H1 (cell line): ENCODE measurements at regions not wholly inside any gene's neighbourhood (a gene's known extent, or its start where the extent isn't known, plus 50 kb on each side); places are given as distances from the start of the nearest gene placed in this dataset.
A peak's percentile ranks its signal among the peaks of the same experiment; 100 is the strongest.
"Not testable (repeated sequence)": the region's sequence is repeated elsewhere in the genome, so short reads cannot be mapped to it uniquely, and the experiment has no call there.

ENCODE experiments used
- CTCF ChIA-PET: fragments of 300-600 bp; sonication (Branson Sonifier 250); formaldehyde crosslinking; loops from one replicate; lab custom pipeline; 2021; ENCODE audit not compliant: partially characterized antibody; lab: Charles Lee
- POLR2A ChIA-PET: fragments of 300-600 bp; sonication (Branson Sonifier 250); formaldehyde crosslinking; loops from one replicate; lab custom pipeline; 2021; ENCODE audit warnings: inconsistent platforms; ENCODE audit not compliant: partially characterized antibody; lab: Charles Lee
- DNase-seq, 2 experiments: peaks; one replicate each; pipeline versions ENCODE4 v3.0.0 to v3.0.0-alpha.2; 2010 to 2022; ENCODE audit warnings: low spot score in 2 of 2, low read depth in 1 of 2, mixed read lengths in 1 of 2
- FAIRE-seq: peaks from 2 replicates; lab custom pipeline; 2011; peaks lifted over from hg19 to GRCh38; lab: Jason Lieb, UNC
- H2AFZ ChIP-seq: 2 replicates; pipeline ENCODE4 v1.8.1; 2012; ENCODE audit warnings: low read length, inconsistent platforms
- H2AK5ac ChIP-seq: 2 replicates; pipeline ENCODE4 v1.6.1; 2013; ENCODE audit warnings: low read depth, low read length
- H2BK120ac ChIP-seq: replicated peaks from 2 replicates; pipeline ENCODE3; 2013; ENCODE audit warnings: low read depth, low read length, inconsistent platforms
- H2BK12ac ChIP-seq: 2 replicates; pipeline ENCODE4 v1.6.1; 2013; ENCODE audit warnings: low read depth, low read length
- H2BK15ac ChIP-seq: 2 replicates; pipeline ENCODE4 v1.6.1; 2013; ENCODE audit warnings: low read length
- H2BK20ac ChIP-seq: 2 replicates; pipeline ENCODE4 v1.6.1; 2013; ENCODE audit warnings: low read length
- H2BK5ac ChIP-seq: 2 replicates; pipeline ENCODE4 v1.6.1; 2013; ENCODE audit warnings: low read depth, low read length
- H3K14ac ChIP-seq: 2 replicates; pipeline ENCODE4 v1.6.1; 2013; ENCODE audit warnings: inconsistent platforms; ENCODE audit not compliant: insufficient read length
- H3K18ac ChIP-seq: 2 replicates; pipeline ENCODE4 v1.6.1; 2013; ENCODE audit warnings: low read length; ENCODE audit errors: extremely low read depth
- H3K23ac ChIP-seq: 2 replicates; pipeline ENCODE4 v1.6.1; 2013; ENCODE audit warnings: inconsistent platforms; ENCODE audit not compliant: insufficient read length
- H3K23me2 ChIP-seq: 2 replicates; pipeline ENCODE4 v1.6.1; 2013; ENCODE audit warnings: low read depth, low read length
- H3K27ac ChIP-seq: 2 replicates; pipeline ENCODE4 v1.6.1; 2011; ENCODE audit warnings: low read depth, low read length, inconsistent platforms
- H3K27me3 ChIP-seq, 4 experiments: replicated peaks in 1 of 4; 1 replicate in 1 of 4; 2 replicates in 3 of 4; pipeline versions ENCODE4 v1.6.1 to v1.8.1; 2011 to 2013; ENCODE audit warnings: low read length in 3 of 4, mild to moderate bottlenecking in 3 of 4, inconsistent platforms in 2 of 4, mixed read lengths in 2 of 4, moderate library complexity in 1 of 4; ENCODE audit not compliant: control insufficient read depth in 3 of 4, insufficient read depth in 3 of 4; ENCODE audit errors: extremely low read depth in 1 of 4
- H3K36me3 ChIP-seq, 4 experiments: 2 replicates each; pipeline versions ENCODE4 v1.6.1 to v1.8.1; 2011 to 2013; ENCODE audit warnings: mild to moderate bottlenecking in 4 of 4, low read length in 3 of 4, moderate library complexity in 2 of 4, control low read depth in 1 of 4, inconsistent platforms in 1 of 4; ENCODE audit not compliant: insufficient read depth in 4 of 4, control insufficient read depth in 2 of 4
- H3K4ac ChIP-seq: replicated peaks from 2 replicates; pipeline ENCODE3; 2013; ENCODE audit warnings: low read length, low read depth, mixed read lengths, inconsistent platforms; ENCODE audit not compliant: insufficient read length
- H3K4me1 ChIP-seq, 4 experiments: replicated peaks in 1 of 4; 1 replicate in 1 of 4; 2 replicates in 3 of 4; pipeline versions ENCODE4 v1.6.1 to v1.8.1; 2011 to 2013; ENCODE audit warnings: low read length in 3 of 4, inconsistent platforms in 2 of 4, mixed read lengths in 1 of 4; ENCODE audit not compliant: insufficient read depth in 4 of 4, control insufficient read depth in 3 of 4
- H3K4me2 ChIP-seq, 2 experiments: 2 replicates each; pipeline versions ENCODE4 v1.6.1 to v1.8.1; 2011 to 2013; ENCODE audit warnings: low read depth in 2 of 2, low read length in 2 of 2, control low read depth in 1 of 2, inconsistent platforms in 1 of 2, mild to moderate bottlenecking in 1 of 2; ENCODE audit not compliant: insufficient read depth in 1 of 2
- H3K4me3 ChIP-seq, 4 experiments: fragments of 200-600, 300-600 bp in 1 of 4; sonication (generic), shearing (Covaris generic), sonication (Bioruptor Twin) in 1 of 4; 2 replicates each; pipeline versions ENCODE4 v1.5.1 to v1.8.1; 2011 to 2016; ENCODE audit warnings: low read length in 4 of 4, low read depth in 3 of 4, control low read depth in 2 of 4, inconsistent platforms in 2 of 4, mild to moderate bottlenecking in 2 of 4, mixed read lengths in 1 of 4, moderate library complexity in 1 of 4; ENCODE audit not compliant: insufficient read depth in 2 of 4; ENCODE audit errors: extremely low read depth in 1 of 4
- H3K56ac ChIP-seq: replicated peaks from 2 replicates; pipeline ENCODE3; 2013; ENCODE audit warnings: low read depth, mild to moderate bottlenecking, mixed read lengths, low read length, inconsistent platforms; ENCODE audit not compliant: insufficient read length
- H3K79me1 ChIP-seq: 2 replicates; pipeline ENCODE4 v1.6.1; 2013; ENCODE audit warnings: low read depth, low read length, control low read depth
- H3K79me2 ChIP-seq, 2 experiments: 2 replicates each; pipeline versions ENCODE4 v1.6.1 to v1.8.1; 2012 to 2013; ENCODE audit warnings: low read length in 2 of 2, mild to moderate bottlenecking in 2 of 2, inconsistent platforms in 1 of 2; ENCODE audit not compliant: insufficient read depth in 2 of 2, control insufficient read depth in 1 of 2
- H3K9ac ChIP-seq, 4 experiments: replicated peaks in 1 of 4; 1 replicate in 1 of 4; 2 replicates in 3 of 4; pipeline versions ENCODE4 v1.6.1 to v1.8.1; 2011 to 2013; ENCODE audit warnings: low read depth in 3 of 4, low read length in 3 of 4, control low read depth in 2 of 4, mild to moderate bottlenecking in 2 of 4, moderate library complexity in 2 of 4, inconsistent platforms in 1 of 4; ENCODE audit errors: extremely low read depth in 1 of 4
- H3K9me3 ChIP-seq, 2 experiments: 2 replicates each; pipeline versions ENCODE4 v1.6.1 to v1.8.1; 2012 to 2013; ENCODE audit warnings: mild to moderate bottlenecking in 2 of 2, moderate library complexity in 2 of 2, control low read depth in 1 of 2, inconsistent platforms in 1 of 2, low read depth in 1 of 2, low read length in 1 of 2, mixed read lengths in 1 of 2; ENCODE audit not compliant: insufficient read depth in 2 of 2
- H4K20me1 ChIP-seq, 2 experiments: replicated peaks in 1 of 2; 2 replicates each; pipeline versions ENCODE3 to v1.8.1; 2011 to 2013; ENCODE audit warnings: inconsistent platforms in 2 of 2, low read length in 2 of 2, mild to moderate bottlenecking in 1 of 2; ENCODE audit not compliant: insufficient read depth in 2 of 2, control insufficient read depth in 1 of 2
- H4K5ac ChIP-seq: 2 replicates; pipeline ENCODE4 v1.6.1; 2013; ENCODE audit warnings: low read length, low read depth, mixed read lengths, inconsistent platforms; ENCODE audit not compliant: insufficient read length
- H4K8ac ChIP-seq: 2 replicates; pipeline ENCODE4 v1.8.0; 2013; ENCODE audit warnings: mild to moderate bottlenecking, moderate library complexity, low read length, inconsistent platforms; ENCODE audit not compliant: insufficient read depth; ENCODE audit errors: extremely low read depth
- H4K91ac ChIP-seq: replicated peaks from 2 replicates; pipeline ENCODE3; 2013; ENCODE audit warnings: low read length, mixed read lengths, inconsistent platforms; ENCODE audit not compliant: insufficient read length
- CHD2 ChIP-seq: IDR thresholded peaks from 2 replicates; pipeline ENCODE4 v1.6.1; 2012; ENCODE audit warnings: low read length, improper control_type of control experiment
- RBBP5 ChIP-seq: IDR thresholded peaks from 2 replicates; pipeline ENCODE4 v1.7.1; 2012; ENCODE audit warnings: low read depth, mild to moderate bottlenecking, inconsistent platforms, low read length, moderate library complexity, borderline replicate concordance
- SRF ChIP-seq: IDR thresholded peaks from 2 replicates; pipeline ENCODE4 v1.6.1; 2011; ENCODE audit warnings: mild to moderate bottlenecking, low read depth, low read length, moderate library complexity
- USF2 ChIP-seq: IDR thresholded peaks from 2 replicates; pipeline ENCODE4 v1.6.1; 2011; ENCODE audit warnings: low read length, improper control_type of control experiment
- WGBS, 2 experiments: shearing (Covaris generic) in 1 of 2; methylation state at CpG; one replicate each; pipeline versions ENCODE4 v1.1.6 to v1.1.7; 2013 to 2015; ENCODE audit warnings: low lambda C conversion rate in 2 of 2, mixed read lengths in 2 of 2, inconsistent platforms in 1 of 2, low coverage in 1 of 2, missing lambda C conversion rate in 1 of 2; ENCODE audit not compliant: insufficient replicate concordance in 2 of 2, insufficient coverage in 1 of 2, insufficient read length in 1 of 2; ENCODE audit errors: extremely low coverage in 1 of 2, missing lambda C conversion rate in 1 of 2; 5-methylcytosine and 5-hydroxymethylcytosine counted together

GRCh38 chr5:107736638-107737037 lies 65.9 kb upstream of the EFNA5 start (continued):
- TF ChIP-seq USF2 (no peak), SRF (no peak), RBBP5 (no peak), CHD2 (no peak)

GRCh38 chr5:107736089-107736488 lies 65.4 kb upstream of the EFNA5 start:
- H3K9ac ChIP-seq, H2BK5ac ChIP-seq, H3K4me3 ChIP-seq, H3K14ac ChIP-seq, DNase-seq, H3K9me3 ChIP-seq, H2BK20ac ChIP-seq, H4K5ac ChIP-seq, H3K23me2 ChIP-seq, H4K91ac ChIP-seq, H3K36me3 ChIP-seq, CTCF ChIA-PET, H2BK120ac ChIP-seq, POLR2A ChIA-PET, H3K4me1 ChIP-seq, H3K18ac ChIP-seq, H3K27me3 ChIP-seq, H2BK15ac ChIP-seq, H4K8ac ChIP-seq, H2BK12ac ChIP-seq, H3K4ac ChIP-seq, H3K79me2 ChIP-seq, H3K56ac ChIP-seq, H3K79me1 ChIP-seq, H2AK5ac ChIP-seq, H3K23ac ChIP-seq, H3K4me2 ChIP-seq, H3K27ac ChIP-seq, H4K20me1 ChIP-seq, H2AFZ ChIP-seq: not testable (repeated sequence)
- 75% methylated on average over 2 of the region's 2 CpGs; no CpG with 5 or more reads in 1 of the 2 experiments for WGBS, 2 experiments
- FAIRE-seq, result peak; percentile 65
